ENCODE measurements at regions not wholly inside any gene's neighbourhood (a gene's known extent, or its start where the extent isn't known, plus 50 kb on each side); places are given as distances from the start of the nearest gene placed in this dataset.

DNA sequence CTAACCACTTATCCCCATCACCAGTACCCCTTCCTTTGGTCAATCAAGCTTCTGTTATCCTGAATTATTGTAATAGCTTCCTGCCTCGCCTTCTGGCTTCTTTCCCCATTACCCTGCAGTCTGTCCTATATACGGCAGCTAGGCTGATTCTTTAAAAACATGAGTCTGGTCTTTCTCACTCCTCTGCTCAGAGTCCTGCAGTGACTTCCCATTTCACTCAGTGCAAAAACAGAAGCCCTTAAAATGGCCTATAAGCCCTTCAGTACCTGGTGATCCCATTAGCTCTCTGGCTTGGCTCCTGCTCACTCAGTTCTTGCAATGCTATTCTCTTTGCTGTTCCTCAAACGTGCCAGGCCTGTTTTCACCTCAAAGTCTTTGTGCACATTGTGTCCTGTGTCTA is 58.4 kb downstream of the JRKL start:
- in situ Hi-C loops (cut with MboI) (no loop called here), intact Hi-C loops (cut with micrococcal nuclease) (no loop called here)
- DNase-seq (ENCODE audit: extremely low read depth in 1 of 4, low spot score in 3 of 4) (no peak), FAIRE-seq (no peak), ATAC-seq (no peak)
- no peak overlapping the region for H3K9ac ChIP-seq (ENCODE audit: insufficient read depth in 1 of 2, low read depth in 2 of 2, low read length in 2 of 2)
- WGBS (ENCODE audit: insufficient coverage, low coverage, missing lambda C conversion rate) = 29% methylated on average over 3 of the region's 3 CpGs
- H3K36me3 ChIP-seq (ENCODE audit: control insufficient read depth, insufficient read depth, low read length) = no peaks in the 10 kb centered on the region
- no peaks in the 10 kb centered on the region for H3K9me1 ChIP-seq (ENCODE audit: control insufficient read depth, insufficient read depth, low read length)
- no peak overlapping the region for H3K4me2 ChIP-seq (ENCODE audit: insufficient read depth, low read length)
- ChIA-PET POLR2A (interaction anchor here (1.0 kb wide), 1 partner anchor 14 kb away, joined by 4 read pairs; no protein-coding TSS in a partner anchor), CTCF (ENCODE audit: low intra/inter-chr PET ratio) (no interaction called here)
- H3K27ac ChIP-seq (ENCODE audit: extremely low read depth, low read depth, low read length) = no peak overlapping the region
- H3K79me2 ChIP-seq (ENCODE audit: control insufficient read depth, insufficient read depth, low read length) = no peaks in the 10 kb centered on the region
- H3K4me1 ChIP-seq (replicated peaks in 1 of 2; ENCODE audit: control insufficient read depth in 2 of 2, insufficient read depth in 2 of 2, low read length in 2 of 2) = no peaks in the 10 kb centered on the region
- no peak overlapping the region for H2AFZ ChIP-seq (ENCODE audit: low read depth, low read length)
- no peaks in the 10 kb centered on the region for H4K20me1 ChIP-seq (replicated peaks; ENCODE audit: control insufficient read depth, insufficient read depth, low read length)
- no peaks in the 10 kb centered on the region for H3K9me3 ChIP-seq (replicated peaks; ENCODE audit: control insufficient read depth, insufficient read depth, low read depth, low read length)
- no peak overlapping the region for H3K4me3 ChIP-seq
- no peaks in the 10 kb centered on the region; a peak in 1 of 5 replicates for H3K27me3 ChIP-seq (ENCODE audit: control insufficient read depth in 2 of 2, insufficient read depth in 2 of 2, low read length in 2 of 2)
- no TSS peak for BruUV-seq (replicated peaks)
- TF ChIP-seq, protein P1, sequence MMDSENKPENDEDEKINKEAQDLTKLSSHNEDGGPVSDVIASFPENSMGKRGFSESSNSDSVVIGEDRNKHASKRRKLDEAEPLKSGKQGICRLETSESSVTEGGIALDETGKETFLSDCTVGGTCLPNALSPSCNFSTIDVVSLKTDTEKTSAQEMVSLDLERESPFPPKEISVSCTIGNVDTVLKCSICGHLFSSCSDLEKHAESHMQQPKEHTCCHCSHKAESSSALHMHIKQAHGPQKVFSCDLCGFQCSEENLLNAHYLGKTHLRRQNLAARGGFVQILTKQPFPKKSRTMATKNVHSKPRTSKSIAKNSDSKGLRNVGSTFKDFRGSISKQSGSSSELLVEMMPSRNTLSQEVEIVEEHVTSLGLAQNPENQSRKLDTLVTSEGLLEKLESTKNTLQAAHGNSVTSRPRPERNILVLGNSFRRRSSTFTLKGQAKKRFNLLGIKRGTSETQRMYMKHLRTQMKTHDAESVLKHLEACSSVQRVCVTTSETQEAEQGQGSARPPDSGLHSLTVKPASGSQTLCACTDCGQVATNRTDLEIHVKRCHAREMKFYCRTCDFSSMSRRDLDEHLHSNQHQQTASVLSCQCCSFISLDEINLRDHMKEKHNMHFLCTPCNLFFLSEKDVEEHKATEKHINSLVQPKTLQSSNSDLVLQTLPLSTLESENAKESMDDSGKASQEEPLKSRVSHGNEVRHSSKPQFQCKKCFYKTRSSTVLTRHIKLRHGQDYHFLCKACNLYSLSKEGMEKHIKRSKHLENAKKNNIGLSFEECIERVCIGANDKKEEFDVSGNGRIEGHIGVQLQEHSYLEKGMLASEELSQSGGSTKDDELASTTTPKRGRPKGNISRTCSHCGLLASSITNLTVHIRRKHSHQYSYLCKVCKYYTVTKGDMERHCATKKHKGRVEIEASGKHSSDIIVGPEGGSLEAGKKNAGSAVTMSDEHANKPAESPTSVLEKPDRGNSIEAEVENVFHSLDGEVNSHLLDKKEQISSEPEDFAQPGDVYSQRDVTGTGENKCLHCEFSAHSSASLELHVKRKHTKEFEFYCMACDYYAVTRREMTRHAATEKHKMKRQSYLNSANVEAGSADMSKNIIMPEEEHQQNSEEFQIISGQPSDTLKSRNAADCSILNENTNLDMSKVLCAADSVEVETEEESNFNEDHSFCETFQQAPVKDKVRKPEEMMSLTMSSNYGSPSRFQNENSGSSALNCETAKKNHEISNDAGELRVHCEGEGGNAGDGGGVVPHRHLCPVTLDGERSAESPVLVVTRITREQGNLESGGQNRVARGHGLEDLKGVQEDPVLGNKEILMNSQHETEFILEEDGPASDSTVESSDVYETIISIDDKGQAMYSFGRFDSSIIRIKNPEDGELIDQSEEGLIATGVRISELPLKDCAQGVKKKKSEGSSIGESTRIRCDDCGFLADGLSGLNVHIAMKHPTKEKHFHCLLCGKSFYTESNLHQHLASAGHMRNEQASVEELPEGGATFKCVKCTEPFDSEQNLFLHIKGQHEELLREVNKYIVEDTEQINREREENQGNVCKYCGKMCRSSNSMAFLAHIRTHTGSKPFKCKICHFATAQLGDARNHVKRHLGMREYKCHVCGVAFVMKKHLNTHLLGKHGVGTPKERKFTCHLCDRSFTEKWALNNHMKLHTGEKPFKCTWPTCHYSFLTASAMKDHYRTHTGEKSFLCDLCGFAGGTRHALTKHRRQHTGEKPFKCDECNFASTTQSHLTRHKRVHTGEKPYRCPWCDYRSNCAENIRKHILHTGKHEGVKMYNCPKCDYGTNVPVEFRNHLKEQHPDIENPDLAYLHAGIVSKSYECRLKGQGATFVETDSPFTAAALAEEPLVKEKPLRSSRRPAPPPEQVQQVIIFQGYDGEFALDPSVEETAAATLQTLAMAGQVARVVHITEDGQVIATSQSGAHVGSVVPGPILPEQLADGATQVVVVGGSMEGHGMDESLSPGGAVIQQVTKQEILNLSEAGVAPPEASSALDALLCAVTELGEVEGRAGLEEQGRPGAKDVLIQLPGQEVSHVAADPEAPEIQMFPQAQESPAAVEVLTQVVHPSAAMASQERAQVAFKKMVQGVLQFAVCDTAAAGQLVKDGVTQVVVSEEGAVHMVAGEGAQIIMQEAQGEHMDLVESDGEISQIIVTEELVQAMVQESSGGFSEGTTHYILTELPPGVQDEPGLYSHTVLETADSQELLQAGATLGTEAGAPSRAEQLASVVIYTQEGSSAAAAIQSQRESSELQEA (IDR thresholded peaks at IDR 0.05; ENCODE audit: low read depth) = no peak
- no peak for TF ChIP-seq BMI1 (IDR thresholded peaks at IDR 0.05; ENCODE audit: low read length)
- no peak for TF ChIP-seq STAT5A (IDR thresholded peaks at IDR 0.05; ENCODE audit: borderline replicate concordance, low read length)
- no peak for TF ChIP-seq ZFP36 (IDR thresholded peaks at IDR 0.05; ENCODE audit: low read depth, low read length, partially characterized antibody)
- TF ChIP-seq, protein P2, sequence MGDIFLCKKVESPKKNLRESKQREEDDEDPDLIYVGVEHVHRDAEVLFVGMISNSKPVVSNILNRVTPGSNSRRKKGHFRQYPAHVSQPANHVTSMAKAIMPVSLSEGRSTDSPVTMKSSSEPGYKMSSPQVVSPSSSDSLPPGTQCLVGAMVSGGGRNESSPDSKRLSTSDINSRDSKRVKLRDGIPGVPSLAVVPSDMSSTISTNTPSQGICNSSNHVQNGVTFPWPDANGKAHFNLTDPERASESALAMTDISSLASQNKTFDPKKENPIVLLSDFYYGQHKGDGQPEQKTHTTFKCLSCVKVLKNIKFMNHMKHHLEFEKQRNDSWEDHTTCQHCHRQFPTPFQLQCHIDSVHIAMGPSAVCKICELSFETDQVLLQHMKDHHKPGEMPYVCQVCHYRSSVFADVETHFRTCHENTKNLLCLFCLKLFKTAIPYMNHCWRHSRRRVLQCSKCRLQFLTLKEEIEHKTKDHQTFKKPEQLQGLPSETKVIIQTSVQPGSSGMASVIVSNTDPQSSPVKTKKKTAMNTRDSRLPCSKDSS (IDR thresholded peaks at IDR 0.05; ENCODE audit: low read depth, partially characterized antibody) = no peak
- TF ChIP-seq DNMT1 (IDR thresholded peaks at IDR 0.05) = no peak
- no peak for TF ChIP-seq RERE (CRISPR knock-in tag; IDR thresholded peaks at IDR 0.05; ENCODE audit: borderline replicate concordance)
- no peak for TF ChIP-seq MEF2A (IDR thresholded peaks at IDR 0.05; ENCODE audit: control insufficient read depth, low read depth, low read length)

Measured in K562 (cell line).